ENCODE measurements at regions not wholly inside any gene's neighbourhood (a gene's known extent, or its start where the extent isn't known, plus 50 kb on each side); places are given as distances from the start of the nearest gene placed in this dataset.

GRCh38 chr1:184893695-184894094, 80.6 kb downstream of the NIBAN1 start:
- CTCF ChIA-PET = no interaction called here
- POLR2A ChIA-PET = no interaction called here
- DNase-seq (ENCODE audit: extremely low spot score) = no peak
- TF ChIP-seq CTBP1 (IDR thresholded peaks at IDR 0.05; ENCODE audit: borderline replicate concordance) (no peak), ARNT (IDR thresholded peaks at IDR 0.05) (no peak), TARDBP (IDR thresholded peaks at IDR 0.05) (no peak), L3MBTL2 (conservative IDR thresholded peaks at IDR 0.05) (no peak), SP1 (IDR thresholded peaks at IDR 0.05) (no peak), ZNF384 (IDR thresholded peaks at IDR 0.05) (no peak), NFRKB (IDR thresholded peaks at IDR 0.05) (no peak), FOXM1 (IDR thresholded peaks at IDR 0.05; ENCODE audit: borderline replicate concordance) (no peak), HDGF (IDR thresholded peaks at IDR 0.05; ENCODE audit: borderline replicate concordance) (no peak), LEF1 (IDR thresholded peaks at IDR 0.05; ENCODE audit: borderline replicate concordance) (no peak), ELF4 (IDR thresholded peaks at IDR 0.05) (no peak), FOXA1 (IDR thresholded peaks at IDR 0.05) (no peak), FOXK2 (IDR thresholded peaks at IDR 0.05) (no peak)

- POLR2A ChIA-PET = no interaction called here
Measured at GRCh38 chr1:184892116-184892515, 82.2 kb downstream of the NIBAN1 start.

GRCh38 chr1:184891440-184891839, 82.9 kb downstream of the NIBAN1 start:
- TF ChIP-seq SP1 (IDR thresholded peaks at IDR 0.05) (no peak), NFRKB (IDR thresholded peaks at IDR 0.05) (no peak), BHLHE40 (IDR thresholded peaks at IDR 0.05; ENCODE audit: borderline replicate concordance) (no peak), ARNT (IDR thresholded peaks at IDR 0.05) (no peak), FOXM1 (IDR thresholded peaks at IDR 0.05; ENCODE audit: borderline replicate concordance) (no peak), L3MBTL2 (conservative IDR thresholded peaks at IDR 0.05) (no peak), HDGF (IDR thresholded peaks at IDR 0.05; ENCODE audit: borderline replicate concordance) (no peak), FOXA1 (IDR thresholded peaks at IDR 0.05) (no peak), SUZ12 (IDR thresholded peaks at IDR 0.05) (no peak), ZNF384 (IDR thresholded peaks at IDR 0.05) (no peak), LEF1 (IDR thresholded peaks at IDR 0.05; ENCODE audit: borderline replicate concordance) (no peak), PKNOX1 (IDR thresholded peaks at IDR 0.05) (no peak), TARDBP (IDR thresholded peaks at IDR 0.05) (no peak)
- DNase-seq (ENCODE audit: extremely low spot score) = no peak
- CTCF ChIA-PET = interaction anchor here (0.6 kb wide), 1 partner anchor 11 kb away, joined by 3 read pairs; no protein-coding TSS in a partner anchor
- POLR2A ChIA-PET = no interaction called here

More at GRCh38 chr1:184892116-184892515, 82.2 kb downstream of the NIBAN1 start:
- CTCF ChIA-PET = interaction anchor here (0.5 to 0.6 kb wide), 2 partner anchors 12 to 69 kb away, joined by 3 read pairs; no protein-coding TSS in a partner anchor
- no peak for TF ChIP-seq HDGF (IDR thresholded peaks at IDR 0.05; ENCODE audit: borderline replicate concordance)
- no peak for TF ChIP-seq NFRKB (IDR thresholded peaks at IDR 0.05)
- no peak for TF ChIP-seq L3MBTL2 (conservative IDR thresholded peaks at IDR 0.05)
- TF ChIP-seq SUZ12 (IDR thresholded peaks at IDR 0.05) = no peak
- TF ChIP-seq TARDBP (IDR thresholded peaks at IDR 0.05) = no peak
- no peak for TF ChIP-seq ARNT (IDR thresholded peaks at IDR 0.05)
- TF ChIP-seq PKNOX1 (IDR thresholded peaks at IDR 0.05) = no peak
- no peak for TF ChIP-seq LEF1 (IDR thresholded peaks at IDR 0.05; ENCODE audit: borderline replicate concordance)
- no peak for TF ChIP-seq ZNF384 (IDR thresholded peaks at IDR 0.05)
- TF ChIP-seq FOXK2 (IDR thresholded peaks at IDR 0.05) = no peak
- TF ChIP-seq SP1 (IDR thresholded peaks at IDR 0.05) = no peak
- TF ChIP-seq ELF4 (IDR thresholded peaks at IDR 0.05) = no peak
- no peak for TF ChIP-seq FOXA1 (IDR thresholded peaks at IDR 0.05)
- TF ChIP-seq BHLHE40 (IDR thresholded peaks at IDR 0.05; ENCODE audit: borderline replicate concordance) = no peak
- TF ChIP-seq CTBP1 (IDR thresholded peaks at IDR 0.05; ENCODE audit: borderline replicate concordance) = no peak
- TF ChIP-seq FOXM1 (IDR thresholded peaks at IDR 0.05; ENCODE audit: borderline replicate concordance) = no peak
- DNase-seq (ENCODE audit: extremely low spot score) = no peak

- no peak for DNase-seq (ENCODE audit: extremely low spot score)
- TF ChIP-seq FOXA1 (IDR thresholded peaks at IDR 0.05) (no peak), L3MBTL2 (conservative IDR thresholded peaks at IDR 0.05) (no peak)
- POLR2A ChIA-PET = no interaction called here
- CTCF ChIA-PET = no interaction called here
Measured at GRCh38 chr1:184890539-184890973, 83.8 kb downstream of the NIBAN1 start.

- TF ChIP-seq ARNT (IDR thresholded peaks at IDR 0.05) (no peak), HDGF (IDR thresholded peaks at IDR 0.05; ENCODE audit: borderline replicate concordance) (no peak), ELF4 (IDR thresholded peaks at IDR 0.05) (no peak), LEF1 (IDR thresholded peaks at IDR 0.05; ENCODE audit: borderline replicate concordance) (no peak), PKNOX1 (IDR thresholded peaks at IDR 0.05) (no peak), FOXA1 (IDR thresholded peaks at IDR 0.05) (no peak), FOXM1 (IDR thresholded peaks at IDR 0.05; ENCODE audit: borderline replicate concordance) (no peak), BHLHE40 (IDR thresholded peaks at IDR 0.05; ENCODE audit: borderline replicate concordance) (no peak), FOXK2 (IDR thresholded peaks at IDR 0.05) (no peak), NFRKB (IDR thresholded peaks at IDR 0.05) (no peak), L3MBTL2 (conservative IDR thresholded peaks at IDR 0.05) (no peak), ZNF384 (IDR thresholded peaks at IDR 0.05) (no peak), SUZ12 (IDR thresholded peaks at IDR 0.05) (no peak), SP1 (IDR thresholded peaks at IDR 0.05) (no peak), TARDBP (IDR thresholded peaks at IDR 0.05) (no peak), CTBP1 (IDR thresholded peaks at IDR 0.05; ENCODE audit: borderline replicate concordance) (no peak)
- DNase-seq (ENCODE audit: extremely low spot score) = no peak
- ChIA-PET CTCF (no interaction called here), POLR2A (no interaction called here)
Measured at GRCh38 chr1:184889902-184890301, 84.4 kb downstream of the NIBAN1 start.

GRCh38 chr1:184889166-184889565, 85.1 kb downstream of the NIBAN1 start:
- CTCF ChIA-PET = no interaction called here
- no peak for DNase-seq (ENCODE audit: extremely low spot score)
- TF ChIP-seq BHLHE40 (IDR thresholded peaks at IDR 0.05; ENCODE audit: borderline replicate concordance) = no peak
- TF ChIP-seq SP1 (IDR thresholded peaks at IDR 0.05) = no peak
- no peak for TF ChIP-seq PKNOX1 (IDR thresholded peaks at IDR 0.05)
- no peak for TF ChIP-seq ARNT (IDR thresholded peaks at IDR 0.05)
- TF ChIP-seq ZNF384 (IDR thresholded peaks at IDR 0.05) = no peak
- no peak for TF ChIP-seq HDGF (IDR thresholded peaks at IDR 0.05; ENCODE audit: borderline replicate concordance)
- no peak for TF ChIP-seq FOXA1 (IDR thresholded peaks at IDR 0.05)
- no peak for TF ChIP-seq FOXM1 (IDR thresholded peaks at IDR 0.05; ENCODE audit: borderline replicate concordance)
- no peak for TF ChIP-seq TARDBP (IDR thresholded peaks at IDR 0.05)
- no peak for TF ChIP-seq ELF4 (IDR thresholded peaks at IDR 0.05)
- POLR2A ChIA-PET = no interaction called here

Data from HEK293T (cell line).